ENCODE measurements at regions not wholly inside any gene's neighbourhood (a gene's known extent, or its start where the extent isn't known, plus 50 kb on each side); places are given as distances from the start of the nearest gene placed in this dataset.
"Not testable (repeated sequence)": the region's sequence is repeated elsewhere in the genome, so short reads cannot be mapped to it uniquely, and the experiment has no call there.

GRCh38 chr6:115060581-115060980 is 717.8 kb upstream of the HS3ST5 start:
- DNase-seq (ENCODE audit: low read depth), result no peak

GRCh38 chr6:115058414-115059211 is 715.8 kb upstream of the HS3ST5 start:
- DNase-seq (ENCODE audit: low read depth), result no peak

GRCh38 chr6:115055579-115055978 is 712.8 kb upstream of the HS3ST5 start:
- DNase-seq (ENCODE audit: low read depth), result no peak

DNA sequence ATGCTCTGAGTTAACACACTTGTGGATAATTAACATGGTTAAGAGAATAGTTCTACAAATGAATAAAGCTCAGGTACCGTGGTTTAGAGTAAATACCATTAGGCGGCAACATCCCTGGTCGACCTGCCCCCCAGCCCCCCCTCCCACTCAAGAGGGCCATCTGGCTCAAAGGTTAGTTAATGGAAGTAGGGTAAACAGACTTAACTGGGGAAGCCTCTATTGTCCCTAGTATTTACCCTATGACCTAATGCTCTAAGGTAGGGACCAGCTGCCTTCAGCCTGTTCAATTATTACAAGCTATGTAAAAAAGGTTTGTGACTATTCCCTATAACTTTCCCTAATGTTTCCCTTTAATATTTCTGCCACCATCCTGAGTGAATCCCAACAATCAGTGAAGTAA is 711.4 kb upstream of the HS3ST5 start:
- not testable (repeated sequence) for DNase-seq (ENCODE audit: low read depth)

- no peak for DNase-seq (ENCODE audit: low read depth)
Measured at GRCh38 chr6:115053169-115053860, 710.5 kb upstream of the HS3ST5 start.

DNA sequence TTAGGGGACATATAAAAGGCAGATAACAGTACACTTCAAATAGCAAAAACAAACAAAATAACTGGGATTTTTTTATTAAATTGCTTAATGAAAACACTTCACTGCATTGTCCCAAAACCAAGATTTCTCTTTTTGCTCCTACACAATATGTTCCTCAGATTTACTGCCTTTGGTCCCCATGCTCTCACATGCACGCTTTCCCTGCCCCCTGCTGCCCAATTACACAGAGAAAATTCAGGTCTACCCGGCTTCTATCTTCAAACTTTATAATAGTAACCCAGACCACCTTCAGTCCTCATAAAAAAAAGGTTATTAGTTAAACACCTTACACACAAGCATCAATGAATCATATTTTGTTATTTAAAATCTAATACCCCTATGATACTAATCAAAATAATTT is 673.8 kb upstream of the HS3ST5 start:
- no peak for DNase-seq (ENCODE audit: low read depth)

DNA sequence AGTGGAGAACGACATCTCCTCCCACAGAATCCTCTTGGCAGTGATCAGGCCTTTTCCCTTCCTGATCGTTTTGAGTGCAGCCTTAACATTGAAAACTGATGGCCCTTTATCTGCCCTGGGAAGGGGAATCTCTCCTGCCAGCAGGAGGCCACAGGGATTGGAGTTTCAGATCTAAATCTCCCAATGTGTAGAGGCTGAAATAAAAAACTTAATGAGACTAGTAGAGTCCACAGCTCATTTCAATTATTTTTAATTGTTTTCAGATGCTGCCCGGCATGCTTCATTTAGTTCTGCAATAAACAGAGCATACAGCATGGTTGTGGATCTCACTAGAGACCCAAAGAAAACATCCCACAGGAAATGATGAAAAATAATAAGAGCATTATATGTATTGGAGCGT is 662.2 kb upstream of the HS3ST5 start:
- no peak for DNase-seq (ENCODE audit: low read depth)

DNA sequence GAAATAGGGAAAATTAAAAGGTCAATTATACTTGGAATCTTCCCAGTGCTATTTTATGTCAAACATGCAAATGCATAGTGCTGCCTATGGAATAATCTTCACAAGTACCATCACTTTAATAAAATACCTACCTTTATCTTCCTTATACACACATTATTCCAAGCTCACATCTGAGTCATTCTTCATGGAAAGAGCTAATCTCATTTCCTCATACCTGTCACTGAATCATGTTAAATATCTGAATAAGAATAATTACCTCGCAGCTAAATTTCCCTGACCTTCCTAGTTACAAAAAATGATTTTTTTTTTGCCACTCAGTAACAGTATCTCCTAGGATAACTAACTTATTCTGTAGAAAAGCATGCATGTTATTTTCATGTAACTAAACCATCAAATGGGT is 661.4 kb upstream of the HS3ST5 start:
- DNase-seq (ENCODE audit: low read depth), result no peak

DNA sequence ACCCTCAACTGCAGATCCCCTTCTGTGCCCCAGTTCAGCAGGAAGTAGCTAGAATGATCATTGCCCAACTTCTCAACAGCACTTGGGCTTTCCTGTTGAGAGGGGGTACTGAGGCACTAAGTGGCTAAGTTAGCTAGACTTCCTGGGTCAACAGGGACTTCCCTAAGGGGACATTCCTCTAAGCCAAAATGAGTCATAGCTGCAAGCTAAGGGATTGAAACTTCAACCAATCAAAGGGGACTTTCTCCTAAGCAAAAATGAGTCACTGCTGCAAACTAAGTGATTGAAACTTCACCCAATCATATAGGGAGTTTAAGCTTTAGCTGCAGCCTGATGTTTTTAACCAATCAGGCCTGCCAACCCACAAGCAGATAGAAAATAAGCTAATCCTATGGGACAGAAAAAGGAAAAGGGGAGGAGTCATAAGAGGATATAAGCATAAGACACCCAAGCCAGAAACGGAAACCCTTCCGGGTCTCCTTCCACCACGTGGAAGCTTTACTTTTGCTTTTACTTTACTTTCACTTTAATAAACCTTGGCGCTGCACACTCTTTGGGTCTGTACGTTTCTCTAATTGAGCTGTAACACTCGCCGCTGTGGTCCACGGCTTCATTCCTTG is 659.0 kb upstream of the HS3ST5 start:
- no peak for DNase-seq (ENCODE audit: low read depth)

GRCh38 chr6:115000736-115001135 is 657.9 kb upstream of the HS3ST5 start:
- DNase-seq (ENCODE audit: low read depth), result no peak

GRCh38 chr6:114998492-114998891 is 655.7 kb upstream of the HS3ST5 start:
- DNase-seq (ENCODE audit: low read depth), result no peak

DNA sequence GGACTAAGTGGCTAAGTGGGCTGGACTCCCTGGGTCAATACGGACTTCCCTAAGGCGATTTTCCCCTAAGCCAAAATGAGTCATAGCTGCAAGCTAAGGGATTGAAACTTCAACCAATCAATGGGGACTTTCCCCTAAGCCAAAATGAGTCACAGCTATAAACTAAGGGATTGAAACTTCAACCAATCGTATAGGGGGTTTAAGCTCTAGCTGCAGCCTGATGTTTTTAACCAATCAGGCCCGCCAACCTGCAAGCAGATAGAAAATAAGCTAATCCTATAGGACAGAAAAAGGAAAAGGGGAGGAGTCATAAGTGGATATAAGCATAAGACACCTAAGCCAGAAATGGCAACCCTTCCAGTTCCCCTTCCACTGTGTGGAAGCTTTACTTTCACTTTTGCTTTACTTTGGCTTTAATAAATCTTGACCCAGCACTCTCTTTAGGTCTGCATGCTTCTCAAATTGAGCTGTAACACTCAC is 655.0 kb upstream of the HS3ST5 start:
- DNase-seq (ENCODE audit: low read depth), result no peak

DNA sequence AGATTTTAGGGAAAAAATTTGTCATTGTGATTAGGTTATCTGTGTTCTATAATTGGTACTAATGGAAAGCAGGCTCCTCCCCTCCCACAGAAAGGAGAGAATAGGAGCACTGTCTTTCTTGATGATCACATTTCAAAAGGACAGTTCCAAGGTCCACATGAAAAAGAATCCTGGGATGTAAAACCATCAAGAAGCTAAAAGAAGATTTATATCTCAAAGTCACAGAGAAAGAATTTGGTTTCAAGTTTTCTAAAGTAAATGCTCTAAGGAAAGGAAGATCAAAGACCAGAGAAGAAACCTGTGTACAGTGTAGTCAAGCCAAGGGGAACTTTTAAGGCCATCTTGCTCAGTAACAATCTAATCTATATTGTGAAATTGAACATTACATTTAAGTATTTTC is 652.7 kb upstream of the HS3ST5 start:
- DNase-seq (ENCODE audit: low read depth), result no peak

GRCh38 chr6:114989279-114989964 is 646.6 kb upstream of the HS3ST5 start:
- no peak for DNase-seq (ENCODE audit: low read depth)

GRCh38 chr6:114987281-114987680 is 644.5 kb upstream of the HS3ST5 start:
- DNase-seq (ENCODE audit: low read depth), result no peak

DNA sequence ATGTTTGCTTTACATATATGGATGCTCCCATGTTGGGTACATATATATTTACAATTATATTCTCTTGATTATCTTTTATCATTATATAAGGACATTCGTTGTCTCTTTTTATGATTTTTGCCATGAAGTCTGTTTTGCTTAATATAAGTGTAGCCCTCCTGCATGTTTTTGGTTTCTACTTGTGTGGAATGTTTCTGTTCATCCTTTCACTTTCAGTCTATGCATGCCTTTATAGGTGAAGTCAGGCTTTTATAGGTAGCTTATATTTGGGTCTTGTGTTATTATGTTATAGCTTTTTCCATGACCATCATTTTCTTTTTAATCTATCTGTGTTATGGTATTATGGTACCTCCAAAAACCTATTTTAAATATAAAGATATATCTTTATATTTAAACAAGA is 612.5 kb upstream of the HS3ST5 start:
- no peak for DNase-seq (ENCODE audit: low read depth)

- DNase-seq (ENCODE audit: low read depth), result no peak
Measured at GRCh38 chr6:114952229-114952628, 609.4 kb upstream of the HS3ST5 start.

DNA sequence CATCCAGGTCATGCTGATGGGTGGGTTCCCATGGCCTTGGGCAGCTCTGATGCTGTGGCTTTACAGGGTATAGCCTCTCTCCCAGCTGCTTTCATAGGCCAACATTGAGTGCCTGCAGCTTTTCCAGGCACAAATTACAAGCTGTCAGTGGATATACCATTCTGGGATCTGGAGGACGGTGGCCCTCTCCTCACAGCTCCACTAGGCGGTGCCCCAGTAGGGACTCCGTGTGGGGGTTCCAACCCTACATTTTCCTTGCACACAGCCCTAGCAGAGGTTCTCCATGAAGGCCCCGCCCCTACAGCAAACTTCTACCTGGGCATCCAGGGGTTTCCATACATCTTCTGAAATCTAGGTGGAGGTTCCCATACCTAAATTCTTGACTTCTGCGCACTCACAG is 602.6 kb upstream of the HS3ST5 start:
- no peak for DNase-seq (ENCODE audit: low read depth)

GRCh38 chr6:114941078-114941477 is 598.3 kb upstream of the HS3ST5 start:
- no peak for DNase-seq (ENCODE audit: low read depth)

DNA sequence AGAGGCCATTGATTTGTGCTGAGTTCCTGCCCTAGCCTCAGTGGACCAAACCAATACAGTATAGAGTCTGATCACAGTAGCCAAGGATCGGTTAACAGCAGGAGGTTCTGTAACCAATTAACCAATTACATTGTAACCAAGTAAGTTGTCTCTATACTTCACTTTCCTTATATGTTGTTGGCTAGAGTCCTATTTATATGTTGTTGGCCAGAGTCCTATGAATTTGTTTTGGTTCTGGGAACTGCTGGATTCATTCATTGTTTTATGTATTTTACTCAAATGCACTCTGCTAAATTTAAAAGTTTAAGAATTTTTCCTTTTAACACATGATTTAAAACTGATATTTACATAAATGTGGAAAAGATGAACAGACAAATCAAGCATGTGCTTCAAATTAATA is 597.4 kb upstream of the HS3ST5 start:
- DNase-seq (ENCODE audit: low read depth), result no peak

GRCh38 chr6:114939630-114940029 is 596.8 kb upstream of the HS3ST5 start:
- DNase-seq (ENCODE audit: low read depth), result no peak

DNA sequence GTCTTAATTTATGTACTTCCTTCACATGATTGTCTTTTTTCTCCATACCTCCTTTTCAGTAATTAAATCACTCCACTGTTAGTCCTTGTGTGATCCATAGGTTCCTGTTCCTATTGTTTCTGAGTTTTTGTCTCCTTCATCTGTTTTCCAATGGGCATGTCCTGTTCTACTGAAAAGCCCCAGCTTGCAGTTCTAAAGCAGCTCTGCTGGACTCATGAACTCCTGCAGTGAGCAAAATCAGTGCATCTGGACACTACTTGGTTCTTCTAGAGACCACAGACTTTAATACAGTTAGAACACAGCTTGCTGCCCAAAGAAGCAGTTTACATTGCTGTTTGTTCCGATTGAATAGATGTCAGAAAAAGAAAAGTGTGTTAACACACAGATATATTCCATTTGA is 593.3 kb upstream of the HS3ST5 start:
- DNase-seq (ENCODE audit: low read depth), result no peak

DNA sequence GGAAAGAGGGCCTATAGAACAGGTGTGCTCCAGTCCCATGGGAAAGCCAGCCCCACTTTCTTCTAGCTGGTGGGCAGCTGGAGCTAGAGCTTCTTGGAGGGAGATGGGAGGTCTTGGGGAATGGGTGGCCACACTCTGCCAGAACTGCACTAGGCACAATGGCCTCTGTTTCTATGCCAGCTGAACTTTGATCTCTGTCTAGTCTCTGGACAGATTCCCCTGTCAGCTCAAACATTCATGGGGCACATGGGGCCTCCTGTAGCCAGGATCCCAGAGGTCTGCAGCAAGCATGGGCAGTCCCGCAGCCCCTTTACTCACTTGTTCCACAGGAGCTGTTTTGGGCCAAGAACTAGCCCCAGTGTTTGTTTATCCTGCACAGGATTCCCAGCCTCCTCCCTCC is 591.3 kb upstream of the HS3ST5 start:
- DNase-seq (ENCODE audit: low read depth), result no peak

Measured in activated T-cell treated with anti-CD3 and anti-CD28 coated beads for 24 hours (primary cell).